Astrocyte of the cerebellum (primary cell): ENCODE measurements at regions not wholly inside any gene's neighbourhood (a gene's known extent, or its start where the extent isn't known, plus 50 kb on each side); places are given as distances from the start of the nearest gene placed in this dataset.

ENCODE experiments used
- DNase-seq: peaks from one replicate; pipeline ENCODE4 v3.0.0-alpha.2; 2011; ENCODE audit warnings: low read depth
- H3K4me3 ChIP-seq: 2 replicates; pipeline ENCODE4 v1.5.1; 2011; ENCODE audit warnings: mild to moderate bottlenecking, low read depth, low read length, moderate library complexity
- CTCF ChIP-seq: IDR thresholded peaks from 2 replicates; pipeline ENCODE4 v1.5.1; 2012; ENCODE audit warnings: low read length, low read depth, moderate library complexity, mild to moderate bottlenecking; ENCODE audit errors: missing control alignments
- in situ Hi-C: cut with HindIII; loops from 2 replicates; pipeline ENCODE4 v1.10.0; 2017; ENCODE audit warnings: low sequenced_read_pairs

GRCh38 chr7:109335951-109336350 is 766.3 kb downstream of the DNAJB9 start:
- in situ Hi-C loops: no loop called here
- no peak for DNase-seq
- H3K4me3 ChIP-seq: no peak overlapping the region
- TF ChIP-seq CTCF: no peak

- DNase-seq: no peak
- no peak for TF ChIP-seq CTCF
- in situ Hi-C loops: no loop called here
- no peak overlapping the region for H3K4me3 ChIP-seq
Observed at GRCh38 chr7:109336531-109336930, 766.9 kb downstream of the DNAJB9 start.

- DNase-seq: no peak
- in situ Hi-C loops: no loop called here
- no peak for TF ChIP-seq CTCF
- no peak overlapping the region for H3K4me3 ChIP-seq
Observed at GRCh38 chr7:109343678-109344077, 774.0 kb downstream of the DNAJB9 start.

- TF ChIP-seq CTCF: no peak
- DNase-seq: no peak
- H3K4me3 ChIP-seq: no peak overlapping the region
- in situ Hi-C loops: no loop called here
Observed at GRCh38 chr7:109351493-109351892, 781.8 kb downstream of the DNAJB9 start.

GRCh38 chr7:109354000-109354399 is 784.3 kb downstream of the DNAJB9 start:
- H3K4me3 ChIP-seq: no peak overlapping the region
- in situ Hi-C loops: no loop called here
- DNase-seq: no peak
- TF ChIP-seq CTCF: no peak

- in situ Hi-C loops: no loop called here
- TF ChIP-seq CTCF: no peak
- no peak for DNase-seq
- H3K4me3 ChIP-seq: no peak overlapping the region
Observed at GRCh38 chr7:109354552-109354951, 784.9 kb downstream of the DNAJB9 start.

GRCh38 chr7:109375823-109376222 is 806.1 kb downstream of the DNAJB9 start:
- in situ Hi-C loops: no loop called here
- no peak for DNase-seq
- TF ChIP-seq CTCF: no peak
- no peak overlapping the region for H3K4me3 ChIP-seq
